OCI-LY7 (cell line): ENCODE measurements at regions not wholly inside any gene's neighbourhood (a gene's known extent, or its start where the extent isn't known, plus 50 kb on each side); places are given as distances from the start of the nearest gene placed in this dataset.

ENCODE experiments used
- BruUV-seq: library from RNA; stranded (reverse); fragments of 400-500 nt; replicated peaks from 2 replicates; lab custom pipeline; 2021; lab: Mats Ljungman, UMichigan
- CTCF ChIA-PET: fragments of 300-600 bp; sonication (Branson Sonifier 250); formaldehyde crosslinking; loops from one replicate; lab custom pipeline; 2022; ENCODE audit warnings: antibody characterized with exemption; ENCODE audit not compliant: unreplicated experiment; lab: Charles Lee
- POLR2A ChIA-PET: fragments of 300-600 bp; sonication (Branson Sonifier 250); formaldehyde crosslinking; loops from one replicate; lab custom pipeline; 2022; ENCODE audit warnings: antibody characterized with exemption; lab: Charles Lee
- DNase-seq: peaks from one replicate; pipeline ENCODE4 v3.0.0-alpha.2; 2015; ENCODE audit warnings: low spot score
- H2AFZ ChIP-seq: fragments of 200-600 bp; sonication (generic), shearing (Covaris generic); 2 replicates; pipeline ENCODE4 v1.6.1; 2014; ENCODE audit warnings: mild to moderate bottlenecking, antibody characterized with exemption, low read length, moderate library complexity
- H3K27ac ChIP-seq: fragments of 200-600 bp; sonication (generic); 2 replicates; pipeline ENCODE4 v1.5.1; 2014; ENCODE audit warnings: mixed run types, low read depth, mild to moderate bottlenecking, moderate library complexity, low read length, inconsistent platforms; ENCODE audit not compliant: poor library complexity, severe bottlenecking
- H3K36me3 ChIP-seq: fragments of 200-600 bp; sonication (generic); 2 replicates; pipeline ENCODE4 v1.6.1; 2014; ENCODE audit warnings: mild to moderate bottlenecking, antibody characterized with exemption, low read length, moderate library complexity, mixed read lengths; ENCODE audit not compliant: insufficient read depth
- H3K4me1 ChIP-seq: fragments of 200-600 bp; sonication (generic); 2 replicates; pipeline ENCODE4 v1.5.1; 2014; ENCODE audit warnings: mild to moderate bottlenecking, low read length; ENCODE audit not compliant: insufficient read depth, poor library complexity, severe bottlenecking
- H3K4me2 ChIP-seq: fragments of 200-600 bp; sonication (generic); 2 replicates; pipeline ENCODE4 v1.6.1; 2014; ENCODE audit warnings: mild to moderate bottlenecking, low read length
- H3K4me3 ChIP-seq: fragments of 200-600 bp; sonication (generic); 2 replicates; pipeline ENCODE4 v1.5.1; 2014; ENCODE audit warnings: mild to moderate bottlenecking, low read depth, low read length; ENCODE audit not compliant: poor library complexity, severe bottlenecking
- H3K79me2 ChIP-seq: fragments of 200-600 bp; sonication (generic); 2 replicates; pipeline ENCODE4 v1.6.1; 2016; ENCODE audit warnings: low read depth, mild to moderate bottlenecking, low read length, moderate library complexity, mixed read lengths; ENCODE audit not compliant: insufficient read depth
- H3K9me2 ChIP-seq: fragments of 200-600 bp; sonication (generic); 2 replicates; pipeline ENCODE4 v1.6.1; 2016; ENCODE audit warnings: mild to moderate bottlenecking, low read length, mixed read lengths; ENCODE audit not compliant: insufficient read depth
- H3K9me3 ChIP-seq: fragments of 200-600 bp; sonication (generic); 2 replicates; pipeline ENCODE4 v1.6.1; 2014; ENCODE audit warnings: mild to moderate bottlenecking, mixed run types, low read length, mixed read lengths
- H4K20me1 ChIP-seq: fragments of 200-600 bp; sonication (generic); 2 replicates; pipeline ENCODE4 v1.6.1; 2014; ENCODE audit warnings: mild to moderate bottlenecking, antibody characterized with exemption, low read length, moderate library complexity, mixed read lengths; ENCODE audit not compliant: insufficient read depth
- CTCF ChIP-seq: fragments of 200-600 bp; sonication (generic); conservative IDR thresholded peaks from 2 replicates; pipeline ENCODE4 v1.5.1; 2014; ENCODE audit warnings: mild to moderate bottlenecking, antibody characterized with exemption, low read length, moderate library complexity, mixed read lengths
- EZH2phosphoT487 ChIP-seq: fragments of 200-600 bp; sonication (generic); IDR thresholded peaks from 2 replicates; pipeline ENCODE4 v1.6.1; 2018; ENCODE audit warnings: low read depth, borderline replicate concordance, mild to moderate bottlenecking, mixed run types, antibody characterized with exemption, low read length, moderate library complexity, mixed read lengths
- intact Hi-C: fragments of 100-400 bp; cut with micrococcal nuclease; formaldehyde crosslinking; loops from one replicate; pipeline ENCODE4 v1.10.0; 2022; ENCODE audit not compliant: unreplicated experiment

- Histone ChIP-seq H3K4me3 (no peak overlapping the region), H3K9me3 (no peaks in the 10 kb centered on the region), H3K4me2 (no peak overlapping the region), H4K20me1 (no peaks in the 10 kb centered on the region), H2AFZ (no peak overlapping the region), H3K79me2 (no peaks in the 10 kb centered on the region), H3K27ac (no peak overlapping the region), H3K36me3 (no peaks in the 10 kb centered on the region), H3K4me1 (no peaks in the 10 kb centered on the region), H3K9me2 (no peaks in the 10 kb centered on the region)
- DNase-seq = no peak
- ChIA-PET CTCF (no interaction called here), POLR2A (no interaction called here)
- intact Hi-C loops = no loop called here
- TF ChIP-seq EZH2phosphoT487 = no peak
- no peak for TF ChIP-seq CTCF
- BruUV-seq = no TSS peak
Measured at GRCh38 chrY:21370494-21370893, 140.6 kb upstream of the RBMY1B start.

GRCh38 chrY:21394116-21394515 is 117.0 kb upstream of the RBMY1B start:
- BruUV-seq = no TSS peak
- TF ChIP-seq CTCF (no peak), EZH2phosphoT487 (no peak)
- POLR2A ChIA-PET = no interaction called here
- H3K9me3 ChIP-seq = no peaks in the 10 kb centered on the region
- CTCF ChIA-PET = no interaction called here
- no peaks in the 10 kb centered on the region for H3K9me2 ChIP-seq
- H3K79me2 ChIP-seq = no peaks in the 10 kb centered on the region
- H3K4me1 ChIP-seq = no peaks in the 10 kb centered on the region
- H4K20me1 ChIP-seq = no peaks in the 10 kb centered on the region
- no peak overlapping the region for H3K4me3 ChIP-seq
- no peak overlapping the region for H2AFZ ChIP-seq
- no peaks in the 10 kb centered on the region for H3K36me3 ChIP-seq
- intact Hi-C loops = no loop called here
- DNase-seq = no peak
- H3K27ac ChIP-seq = no peak overlapping the region
- no peak overlapping the region for H3K4me2 ChIP-seq

- no TSS peak for BruUV-seq
- Histone ChIP-seq H3K4me1 (no peaks in the 10 kb centered on the region), H3K36me3 (no peaks in the 10 kb centered on the region), H3K79me2 (no peaks in the 10 kb centered on the region), H2AFZ (no peak overlapping the region), H3K4me2 (no peak overlapping the region), H3K9me3 (no peaks in the 10 kb centered on the region), H3K4me3 (no peak overlapping the region), H3K27ac (no peak overlapping the region), H4K20me1 (no peaks in the 10 kb centered on the region), H3K9me2 (no peaks in the 10 kb centered on the region)
- ChIA-PET POLR2A (no interaction called here), CTCF (no interaction called here)
- TF ChIP-seq EZH2phosphoT487 (no peak), CTCF (no peak)
- peak; percentile 0 for DNase-seq
- intact Hi-C loops = no loop called here
Measured at GRCh38 chrY:21422221-21422620, 88.9 kb upstream of the RBMY1B start.
